ENCODE measurements at regions not wholly inside any gene's neighbourhood (a gene's known extent, or its start where the extent isn't known, plus 50 kb on each side); places are given as distances from the start of the nearest gene placed in this dataset.

- Histone ChIP-seq H3K27me3 (ENCODE audit: control insufficient read depth, insufficient read depth, low read length) (no peaks in the 10 kb centered on the region), H3K36me3 (replicated peaks; ENCODE audit: control insufficient read depth, insufficient read depth, low read length) (no peaks in the 10 kb centered on the region), H3K4me3 (ENCODE audit: insufficient read depth, low read depth, low read length) (no peak overlapping the region)
- DNase-seq: no peak
These were observed 170.4 kb upstream of the LRRN1 start for GRCh38 chr3:3628676-3629328.

GRCh38 chr3:3627114-3627513 lies 172.1 kb upstream of the LRRN1 start:
- DNase-seq: peak; percentile 28
- no peaks in the 10 kb centered on the region for H3K36me3 ChIP-seq (replicated peaks; ENCODE audit: control insufficient read depth, insufficient read depth, low read length)
- no peak overlapping the region for H3K4me3 ChIP-seq (ENCODE audit: insufficient read depth, low read depth, low read length)
- no peaks in the 10 kb centered on the region for H3K27me3 ChIP-seq (ENCODE audit: control insufficient read depth, insufficient read depth, low read length)

DNA sequence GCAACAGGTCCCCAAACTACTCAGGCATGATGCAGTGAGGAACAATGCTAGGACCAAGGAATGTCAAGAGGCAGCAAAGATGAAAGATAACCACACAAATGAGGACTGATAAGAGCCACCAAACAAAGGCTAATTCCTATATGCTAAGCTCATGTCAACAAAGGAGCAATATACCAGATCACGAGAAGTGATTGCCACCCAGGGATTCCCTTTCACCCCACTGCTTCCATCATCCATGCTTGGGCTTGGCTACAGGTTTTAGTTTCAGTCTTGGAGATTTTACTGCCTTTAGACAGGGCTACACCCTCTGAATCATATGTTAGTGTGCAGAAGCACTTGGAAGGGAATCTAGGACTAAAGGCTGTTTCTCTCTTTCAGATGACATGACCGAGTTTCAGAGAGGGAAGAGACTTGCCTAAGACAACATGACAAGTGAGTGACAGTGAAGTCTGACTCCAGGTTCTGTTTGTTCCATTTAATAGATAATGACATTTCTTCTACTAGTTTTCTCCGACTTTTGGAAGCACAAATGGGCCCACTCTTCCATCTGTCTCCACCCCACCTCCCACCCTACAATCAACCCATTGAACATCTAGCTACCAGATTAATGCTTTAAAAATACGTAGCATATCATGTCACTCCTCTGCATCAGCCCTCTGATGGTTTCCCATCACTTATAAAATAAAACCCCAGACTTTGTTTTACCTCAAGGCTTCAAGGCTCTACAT lies 173.5 kb upstream of the LRRN1 start:
- H3K27me3 ChIP-seq (ENCODE audit: control insufficient read depth, insufficient read depth, low read length): no peaks in the 10 kb centered on the region
- no peak overlapping the region for H3K4me3 ChIP-seq (ENCODE audit: insufficient read depth, low read depth, low read length)
- H3K36me3 ChIP-seq (replicated peaks; ENCODE audit: control insufficient read depth, insufficient read depth, low read length): no peaks in the 10 kb centered on the region
- DNase-seq: no peak

DNA sequence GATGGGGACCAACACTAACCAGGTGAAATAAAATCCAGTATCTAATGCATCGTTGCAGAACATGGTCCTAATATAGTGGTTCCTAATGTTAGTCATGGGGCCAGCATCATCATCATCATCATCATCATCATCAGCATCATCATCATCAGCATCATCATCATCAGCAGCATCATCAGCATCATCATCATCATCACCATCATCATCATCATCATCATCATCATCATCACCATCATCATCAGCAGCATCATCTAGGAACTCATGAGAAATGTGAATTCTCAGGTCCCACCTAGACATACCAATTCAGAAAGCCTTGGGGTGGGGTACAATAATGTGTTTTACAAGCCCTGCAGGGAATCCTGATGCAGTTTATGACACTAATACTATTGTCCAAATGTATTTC lies 179.4 kb upstream of the LRRN1 start:
- no peak for DNase-seq
- no peak overlapping the region for H3K4me3 ChIP-seq (ENCODE audit: insufficient read depth, low read depth, low read length)
- H3K27me3 ChIP-seq (ENCODE audit: control insufficient read depth, insufficient read depth, low read length): no peaks in the 10 kb centered on the region
- no peaks in the 10 kb centered on the region for H3K36me3 ChIP-seq (replicated peaks; ENCODE audit: control insufficient read depth, insufficient read depth, low read length)

- Histone ChIP-seq H3K4me3 (ENCODE audit: insufficient read depth, low read depth, low read length) (no peak overlapping the region), H3K36me3 (replicated peaks; ENCODE audit: control insufficient read depth, insufficient read depth, low read length) (no peaks in the 10 kb centered on the region), H3K27me3 (ENCODE audit: control insufficient read depth, insufficient read depth, low read length) (no peaks in the 10 kb centered on the region)
- DNase-seq: no peak
These were observed 180.6 kb upstream of the LRRN1 start for GRCh38 chr3:3618623-3619022.

DNA sequence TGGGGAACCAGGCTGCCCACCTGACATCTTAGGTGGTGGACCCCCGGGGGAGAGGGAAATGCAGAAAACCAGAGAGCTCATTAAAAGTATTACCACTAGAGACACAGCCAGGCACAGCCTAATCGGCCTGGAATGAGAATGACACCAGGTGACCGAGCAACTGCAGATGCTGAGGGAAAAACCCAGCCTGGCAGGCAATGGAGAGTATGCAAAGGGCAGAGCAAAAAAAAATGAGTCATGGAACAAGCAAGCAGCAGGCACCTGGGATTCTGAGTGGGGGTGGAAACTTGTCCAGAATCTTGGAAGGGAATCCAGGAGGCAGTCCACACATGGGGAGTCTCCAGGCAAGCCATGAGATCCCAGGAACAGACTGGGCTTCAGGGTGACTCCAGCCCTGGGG lies 183.7 kb upstream of the LRRN1 start:
- no peaks in the 10 kb centered on the region for H3K27me3 ChIP-seq (ENCODE audit: control insufficient read depth, insufficient read depth, low read length)
- DNase-seq: no peak
- no peak overlapping the region for H3K4me3 ChIP-seq (ENCODE audit: insufficient read depth, low read depth, low read length)
- H3K36me3 ChIP-seq (replicated peaks; ENCODE audit: control insufficient read depth, insufficient read depth, low read length): no peaks in the 10 kb centered on the region

GRCh38 chr3:3610581-3611298 lies 188.5 kb upstream of the LRRN1 start:
- Histone ChIP-seq H3K27me3 (ENCODE audit: control insufficient read depth, insufficient read depth, low read length) (no peaks in the 10 kb centered on the region), H3K36me3 (replicated peaks; ENCODE audit: control insufficient read depth, insufficient read depth, low read length) (no peaks in the 10 kb centered on the region), H3K4me3 (ENCODE audit: insufficient read depth, low read depth, low read length) (no peak overlapping the region)
- DNase-seq: no peak

DNA sequence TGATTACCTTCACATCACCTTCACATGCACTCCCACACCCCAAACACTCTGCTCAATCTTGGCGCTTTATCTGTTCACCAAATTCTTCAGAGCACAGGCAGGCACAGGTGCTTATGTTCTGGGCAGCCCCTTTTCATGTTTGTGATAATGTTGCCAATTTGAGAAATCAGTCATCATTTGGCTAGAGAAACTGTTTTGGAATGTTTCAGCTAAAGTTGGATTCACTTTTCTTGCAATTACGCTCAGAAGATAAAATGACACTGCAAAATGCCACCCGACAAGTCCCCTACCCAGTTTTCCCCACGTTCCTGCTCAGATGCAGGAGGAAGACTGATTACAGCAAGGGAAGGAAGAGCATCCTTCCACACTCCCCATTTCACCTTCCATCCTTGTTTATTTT lies 192.9 kb upstream of the LRRN1 start:
- no peak for DNase-seq

GRCh38 chr3:3605226-3605625 lies 194.0 kb upstream of the LRRN1 start:
- Histone ChIP-seq H3K4me3 (ENCODE audit: insufficient read depth, low read depth, low read length) (no peak overlapping the region), H3K27me3 (ENCODE audit: control insufficient read depth, insufficient read depth, low read length) (no peaks in the 10 kb centered on the region), H3K36me3 (replicated peaks; ENCODE audit: control insufficient read depth, insufficient read depth, low read length) (no peaks in the 10 kb centered on the region)
- no peak for DNase-seq

More for the DNA sequence above, 192.9 kb upstream of the LRRN1 start:
- Histone ChIP-seq H3K27me3 (ENCODE audit: control insufficient read depth, insufficient read depth, low read length) (no peaks in the 10 kb centered on the region), H3K4me3 (ENCODE audit: insufficient read depth, low read depth, low read length) (no peak overlapping the region), H3K36me3 (replicated peaks; ENCODE audit: control insufficient read depth, insufficient read depth, low read length) (no peaks in the 10 kb centered on the region)

DNA sequence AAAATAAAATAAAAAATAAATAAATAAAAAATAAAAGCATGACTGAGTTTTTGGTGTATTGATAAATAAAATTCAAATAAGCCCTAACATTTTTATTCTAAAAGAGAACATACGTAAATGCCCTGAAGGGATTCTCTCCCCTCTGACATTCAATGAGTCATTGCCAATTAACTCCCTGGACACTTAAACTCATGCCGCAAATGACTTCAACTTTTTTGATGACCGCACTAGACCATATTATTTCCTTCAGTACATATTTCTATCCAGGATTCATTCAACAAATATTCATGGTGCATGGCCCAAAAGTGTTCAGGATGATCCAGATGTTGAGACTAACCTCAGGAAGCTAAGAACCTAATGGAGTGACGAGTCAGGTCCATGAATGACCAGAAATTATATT lies 195.9 kb upstream of the LRRN1 start:
- H3K4me3 ChIP-seq (ENCODE audit: insufficient read depth, low read depth, low read length): no peak overlapping the region
- DNase-seq: no peak
- H3K36me3 ChIP-seq (replicated peaks; ENCODE audit: control insufficient read depth, insufficient read depth, low read length): no peaks in the 10 kb centered on the region
- no peaks in the 10 kb centered on the region for H3K27me3 ChIP-seq (ENCODE audit: control insufficient read depth, insufficient read depth, low read length)

DNA sequence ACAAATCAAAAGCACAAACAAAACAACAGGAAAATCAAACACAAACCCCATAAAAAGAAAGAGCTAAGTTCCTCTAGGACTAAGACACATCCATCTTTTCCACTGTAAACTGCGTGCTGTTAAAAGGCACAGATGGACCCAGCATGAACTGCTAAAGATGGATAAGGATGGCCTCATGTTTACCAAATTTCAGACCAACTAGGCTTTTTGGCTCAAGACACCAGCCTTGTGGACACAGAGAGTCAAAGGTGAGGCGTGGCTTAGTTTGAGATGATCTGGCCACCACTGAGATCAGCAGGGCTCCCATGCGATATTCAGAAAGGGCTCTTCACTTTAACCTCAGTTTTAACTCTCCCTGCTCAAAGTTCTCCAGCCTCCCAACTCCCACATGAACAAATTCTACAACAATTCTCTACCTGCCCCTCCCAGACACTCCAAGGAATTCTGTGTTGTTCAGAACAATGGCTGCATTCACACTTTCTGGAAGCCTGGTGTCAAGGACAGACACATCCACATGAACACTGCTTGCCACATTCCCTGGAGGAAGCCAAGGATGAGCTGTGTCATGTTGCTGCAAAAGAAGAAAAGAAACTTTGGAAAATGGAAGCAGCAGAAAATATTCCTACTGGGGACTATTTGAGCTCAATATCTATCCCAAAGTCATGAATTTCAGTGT lies 198.4 kb upstream of the LRRN1 start:
- Histone ChIP-seq H3K27me3 (ENCODE audit: control insufficient read depth, insufficient read depth, low read length) (no peaks in the 10 kb centered on the region), H3K4me3 (ENCODE audit: insufficient read depth, low read depth, low read length) (no peak overlapping the region), H3K36me3 (replicated peaks; ENCODE audit: control insufficient read depth, insufficient read depth, low read length) (no peaks in the 10 kb centered on the region)
- DNase-seq: no peak

GRCh38 chr3:3599016-3599415 lies 200.2 kb upstream of the LRRN1 start:
- DNase-seq: no peak
- no peaks in the 10 kb centered on the region for H3K27me3 ChIP-seq (ENCODE audit: control insufficient read depth, insufficient read depth, low read length)
- H3K36me3 ChIP-seq (replicated peaks; ENCODE audit: control insufficient read depth, insufficient read depth, low read length): no peaks in the 10 kb centered on the region
- H3K4me3 ChIP-seq (ENCODE audit: insufficient read depth, low read depth, low read length): no peak overlapping the region

DNA sequence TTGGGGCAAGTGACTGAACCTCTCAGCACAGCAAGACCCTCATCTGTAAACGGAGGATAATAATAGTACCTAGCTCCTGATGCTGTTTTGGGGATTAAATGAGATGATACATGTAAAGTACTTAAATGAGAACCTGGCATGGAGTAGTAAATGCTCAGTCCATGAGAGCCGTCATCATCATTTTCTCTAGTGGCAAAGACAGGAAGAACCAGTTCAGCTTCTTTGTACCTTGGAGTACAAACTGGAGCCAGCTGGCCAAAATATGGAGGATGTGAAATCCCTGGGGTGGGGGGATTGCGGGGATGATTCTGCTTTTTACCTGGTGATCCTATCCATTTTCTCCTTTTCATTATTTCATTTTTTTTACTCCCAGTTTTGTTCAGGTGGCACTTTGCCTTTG lies 204.2 kb upstream of the LRRN1 start:
- no peak overlapping the region for H3K4me3 ChIP-seq (ENCODE audit: insufficient read depth, low read depth, low read length)
- DNase-seq: no peak

DNA sequence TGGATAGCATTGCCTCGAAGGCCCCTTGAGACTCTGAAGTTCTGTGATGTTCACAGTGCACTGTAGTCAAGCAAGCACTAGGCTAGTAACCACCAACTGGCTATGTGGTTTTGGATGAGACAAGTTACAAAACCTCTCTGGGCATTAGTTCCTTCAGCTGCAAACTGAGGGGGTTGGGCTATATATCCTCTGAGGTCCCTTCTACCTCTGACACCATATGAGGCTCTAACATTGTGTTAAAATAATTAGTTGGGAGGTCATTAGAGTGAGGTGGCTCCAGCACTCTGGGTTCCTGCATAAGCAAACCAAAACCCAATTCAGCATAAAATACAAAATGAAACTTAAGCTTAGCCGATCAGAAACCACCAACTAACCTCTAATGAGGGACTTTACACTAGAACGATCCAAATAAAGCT lies 209.5 kb upstream of the LRRN1 start:
- DNase-seq: no peak
- Histone ChIP-seq H3K27me3 (ENCODE audit: control insufficient read depth, insufficient read depth, low read length) (no peaks in the 10 kb centered on the region), H3K36me3 (replicated peaks; ENCODE audit: control insufficient read depth, insufficient read depth, low read length) (no peaks in the 10 kb centered on the region), H3K4me3 (ENCODE audit: insufficient read depth, low read depth, low read length) (no peak overlapping the region)

More for the DNA sequence above, 204.2 kb upstream of the LRRN1 start:
- H3K27me3 ChIP-seq (ENCODE audit: control insufficient read depth, insufficient read depth, low read length): no peaks in the 10 kb centered on the region
- H3K36me3 ChIP-seq (replicated peaks; ENCODE audit: control insufficient read depth, insufficient read depth, low read length): no peaks in the 10 kb centered on the region

- H3K27me3 ChIP-seq (ENCODE audit: control insufficient read depth, insufficient read depth, low read length): no peaks in the 10 kb centered on the region
- no peak for DNase-seq
- no peak overlapping the region for H3K4me3 ChIP-seq (ENCODE audit: insufficient read depth, low read depth, low read length)
- H3K36me3 ChIP-seq (replicated peaks; ENCODE audit: control insufficient read depth, insufficient read depth, low read length): no peaks in the 10 kb centered on the region
These were observed 211.6 kb upstream of the LRRN1 start for GRCh38 chr3:3587647-3587972.
